Tibial artery (tissue), 4 donors: ENCODE measurements at regions not wholly inside any gene's neighbourhood (a gene's known extent, or its start where the extent isn't known, plus 50 kb on each side); places are given as distances from the start of the nearest gene placed in this dataset.

Experiments
- DNase-seq, 2 donors: peaks; one replicate each; pipeline ENCODE4 v3.0.0-alpha.2; 2019
- H3K27ac ChIP-seq, 2 donors: fragments of 200-600 bp; sonication (generic) in 1 of 2; 1 replicate in 1 of 2; 2 replicates in 1 of 2; pipeline ENCODE4 v1.5.1; 2018 to 2019; ENCODE audit warnings: mild to moderate bottlenecking in 1 of 2
- H3K27me3 ChIP-seq, 2 donors: fragments of 200-600 bp; sonication (generic) in 1 of 2; one replicate each; pipeline versions ENCODE4 v1.5.1 to v1.6.0; 2016 to 2019
- H3K36me3 ChIP-seq, 3 donors: fragments of 200-600 bp; sonication (generic) in 2 of 3; one replicate each; pipeline ENCODE4 v1.5.1; 2016 to 2019; ENCODE audit warnings: mild to moderate bottlenecking in 2 of 3
- H3K4me1 ChIP-seq, 4 donors: fragments of 200-600 bp; sonication (generic) in 2 of 4; 1 replicate in 3 of 4; 2 replicates in 1 of 4; pipeline ENCODE4 v1.5.1; 2016 to 2019
- H3K4me3 ChIP-seq, 2 donors: fragments of 200-600 bp; sonication (generic) in 1 of 2; 1 replicate in 1 of 2; 2 replicates in 1 of 2; pipeline ENCODE4 v1.5.1; 2018 to 2019; ENCODE audit warnings: mild to moderate bottlenecking in 2 of 2
- H3K9me3 ChIP-seq, 3 donors: fragments of 200-600 bp; sonication (generic) in 1 of 3; one replicate each; pipeline ENCODE4 v1.5.1; 2016 to 2019
- CTCF ChIP-seq, 2 experiments: fragments of 200-600 bp in 1 of 2; fragments of 450-650 bp in 1 of 2; IDR thresholded peaks; one replicate each; pipeline ENCODE4 v1.5.1; 2017 to 2019; ENCODE audit warnings: antibody characterized with exemption in 2 of 2, mild to moderate bottlenecking in 1 of 2, moderate library complexity in 1 of 2
- intact Hi-C: fragments of 100-400 bp; cut with DNase I; formaldehyde crosslinking; loops from one replicate; pipeline ENCODE4 v1.15.0; 2023; ENCODE audit warnings: low total_unique reads

- intact Hi-C loops = no loop called here
These were observed 2902.5 kb downstream of the PCDH9 start for GRCh38 chr13:64327505-64328194.

GRCh38 chr13:64314331-64314730, 2898.7 kb upstream of the PCDH20 start:
- no peak for DNase-seq
- Histone ChIP-seq H3K27ac (no peak overlapping the region), H3K9me3 (no peaks in the 10 kb centered on the region), H3K4me3 (no peak overlapping the region), H3K36me3 (no peaks in the 10 kb centered on the region), H3K27me3 (no peaks in the 10 kb centered on the region), H3K4me1 (no peaks in the 10 kb centered on the region)
- intact Hi-C loops = no loop called here
- no peak for TF ChIP-seq CTCF (IDR thresholded peaks at IDR 0.05)

More at GRCh38 chr13:64327505-64328194, 2902.5 kb downstream of the PCDH9 start:
- no peak overlapping the region for H3K27ac ChIP-seq
- H3K27me3 ChIP-seq = no peaks in the 10 kb centered on the region
- H3K9me3 ChIP-seq = no peaks in the 10 kb centered on the region
- no peaks in the 10 kb centered on the region for H3K36me3 ChIP-seq
- H3K4me1 ChIP-seq = no peaks in the 10 kb centered on the region
- TF ChIP-seq CTCF (IDR thresholded peaks at IDR 0.05) = no peak
- DNase-seq = no peak
- H3K4me3 ChIP-seq = no peak overlapping the region

DNA sequence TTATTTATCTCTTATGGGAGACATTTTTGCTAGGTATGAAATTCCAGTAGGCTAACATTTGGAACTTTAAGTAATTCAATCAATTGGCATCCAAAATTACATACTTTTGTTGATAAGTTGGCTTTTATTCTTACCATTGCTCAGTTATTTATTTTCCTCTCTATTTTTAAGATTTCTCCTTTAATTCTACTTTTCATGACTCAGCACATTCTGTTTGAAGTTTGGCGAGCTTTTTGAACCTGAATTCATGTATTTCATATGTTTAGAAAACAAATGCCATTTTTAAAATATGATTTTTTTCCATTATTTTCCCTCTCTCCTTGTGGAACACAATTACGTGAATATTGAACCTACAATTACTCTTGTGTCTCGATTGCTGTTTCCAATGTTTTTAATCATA, 2896.3 kb upstream of the PCDH20 start:
- H3K9me3 ChIP-seq = no peaks in the 10 kb centered on the region
- H3K4me1 ChIP-seq = no peaks in the 10 kb centered on the region
- no peak for DNase-seq
- H3K27me3 ChIP-seq = no peaks in the 10 kb centered on the region
- intact Hi-C loops = no loop called here
- H3K27ac ChIP-seq = no peak overlapping the region
- H3K4me3 ChIP-seq = no peak overlapping the region
- H3K36me3 ChIP-seq = no peaks in the 10 kb centered on the region
- no peak for TF ChIP-seq CTCF (IDR thresholded peaks at IDR 0.05)

DNA sequence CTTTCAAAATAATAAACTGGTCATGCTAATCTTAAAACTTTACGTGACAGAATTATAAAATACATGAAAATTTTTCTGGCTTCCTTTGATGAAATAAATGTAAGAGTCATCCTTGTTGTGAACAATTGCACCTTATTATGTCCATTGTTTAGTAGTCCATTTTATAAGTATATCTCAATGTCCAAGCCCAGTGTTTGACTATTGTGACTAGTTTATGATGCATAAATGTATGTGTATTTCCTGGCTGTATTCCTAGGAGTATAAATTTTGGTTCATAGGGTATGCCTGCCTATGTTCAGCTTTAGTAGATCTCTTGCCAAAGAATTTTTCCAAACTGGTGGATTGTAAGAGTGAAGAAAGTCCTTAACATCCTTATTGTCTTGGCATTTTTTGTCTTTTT, 2895.5 kb upstream of the PCDH20 start:
- no peak for TF ChIP-seq CTCF (IDR thresholded peaks at IDR 0.05)
- no peak overlapping the region for H3K27ac ChIP-seq
- H3K9me3 ChIP-seq = no peaks in the 10 kb centered on the region
- no peak overlapping the region for H3K4me3 ChIP-seq
- DNase-seq = no peak
- no peaks in the 10 kb centered on the region for H3K27me3 ChIP-seq
- no peaks in the 10 kb centered on the region for H3K36me3 ChIP-seq
- intact Hi-C loops = no loop called here
- no peaks in the 10 kb centered on the region for H3K4me1 ChIP-seq

DNA sequence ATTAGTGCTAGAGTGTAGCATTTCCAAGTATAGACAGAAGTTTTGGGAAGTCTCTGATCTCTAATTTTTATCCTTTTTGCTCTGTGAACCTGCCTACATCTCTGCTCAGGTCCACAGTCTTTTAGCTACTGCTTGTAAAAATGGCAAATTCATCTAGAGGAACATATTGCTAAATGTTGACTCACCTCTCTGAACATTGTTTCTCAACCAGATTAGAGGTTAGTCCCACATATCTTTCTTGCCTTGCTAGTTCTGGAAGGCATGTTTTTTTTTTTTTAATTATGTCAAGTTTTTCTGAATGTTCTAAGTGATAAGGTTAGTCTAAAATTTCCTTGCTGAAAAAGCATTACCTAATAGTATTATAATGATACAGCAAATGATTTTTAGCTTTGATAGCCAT, 2889.6 kb upstream of the PCDH20 start:
- no peak for TF ChIP-seq CTCF (IDR thresholded peaks at IDR 0.05)
- intact Hi-C loops = no loop called here
- Histone ChIP-seq H3K4me1 (no peaks in the 10 kb centered on the region), H3K27ac (no peak overlapping the region), H3K27me3 (no peaks in the 10 kb centered on the region), H3K4me3 (no peak overlapping the region), H3K9me3 (no peaks in the 10 kb centered on the region), H3K36me3 (no peaks in the 10 kb centered on the region)
- DNase-seq = no peak

DNA sequence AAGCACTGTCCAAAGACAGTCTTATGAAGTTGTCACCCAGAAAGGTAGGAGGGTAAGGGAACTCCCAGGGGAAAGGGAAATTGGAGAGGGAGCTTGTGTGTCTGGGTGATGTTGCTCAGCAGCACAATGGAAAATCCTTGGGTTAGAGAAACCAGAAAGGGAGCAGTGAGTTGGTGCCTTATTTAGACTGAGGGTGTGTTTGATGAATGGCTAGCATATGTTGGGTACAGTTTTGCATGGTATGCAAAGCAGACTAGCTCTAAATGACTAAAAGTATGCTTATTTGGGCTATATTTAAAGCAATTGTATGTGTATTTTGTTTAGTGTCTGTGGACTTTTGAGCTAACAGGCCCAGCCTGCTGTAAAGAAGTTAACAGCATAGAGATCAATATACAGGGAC, 2884.6 kb upstream of the PCDH20 start:
- Histone ChIP-seq H3K27ac (no peak overlapping the region), H3K4me1 (no peaks in the 10 kb centered on the region), H3K4me3 (no peak overlapping the region), H3K9me3 (no peaks in the 10 kb centered on the region), H3K27me3 (no peaks in the 10 kb centered on the region), H3K36me3 (no peaks in the 10 kb centered on the region)
- TF ChIP-seq CTCF (IDR thresholded peaks at IDR 0.05) = no peak
- intact Hi-C loops = no loop called here
- DNase-seq = no peak
